Lower leg skin (tissue), 4 donors: ENCODE measurements at regions not wholly inside any gene's neighbourhood (a gene's known extent, or its start where the extent isn't known, plus 50 kb on each side); places are given as distances from the start of the nearest gene placed in this dataset.

Experiments used
- DNase-seq, 2 donors: peaks; one replicate each; pipeline ENCODE4 v3.0.0-alpha.2; 2019; ENCODE audit warnings: low spot score in 2 of 2
- H3K4me3 ChIP-seq: fragments of 200-600 bp; sonication (generic); 2 replicates; pipeline ENCODE4 v1.5.1; 2017; ENCODE audit warnings: mild to moderate bottlenecking, low read depth; ENCODE audit not compliant: poor library complexity, severe bottlenecking
- CTCF ChIP-seq, 3 donors: fragments of 450-650 bp; IDR thresholded peaks; one replicate each; pipeline ENCODE4 v1.5.1; 2016; ENCODE audit warnings: antibody characterized with exemption in 3 of 3, mild to moderate bottlenecking in 3 of 3, moderate library complexity in 2 of 3
- POLR2A ChIP-seq, 2 donors: fragments of 450-650 bp; IDR thresholded peaks; one replicate each; pipeline ENCODE4 v1.6.1; 2016 to 2017; ENCODE audit warnings: antibody characterized with exemption in 2 of 2, mild to moderate bottlenecking in 1 of 2, moderate library complexity in 1 of 2
- WGBS, 2 donors: methylation state at CpG; one replicate each; pipeline ENCODE4 v1.1.5; 2018; 5-methylcytosine and 5-hydroxymethylcytosine counted together
- intact Hi-C: fragments of 100-400 bp; cut with DNase I; formaldehyde crosslinking; loops from one replicate; pipeline ENCODE4 v1.15.0; 2023; ENCODE audit warnings: low total_unique reads

DNA sequence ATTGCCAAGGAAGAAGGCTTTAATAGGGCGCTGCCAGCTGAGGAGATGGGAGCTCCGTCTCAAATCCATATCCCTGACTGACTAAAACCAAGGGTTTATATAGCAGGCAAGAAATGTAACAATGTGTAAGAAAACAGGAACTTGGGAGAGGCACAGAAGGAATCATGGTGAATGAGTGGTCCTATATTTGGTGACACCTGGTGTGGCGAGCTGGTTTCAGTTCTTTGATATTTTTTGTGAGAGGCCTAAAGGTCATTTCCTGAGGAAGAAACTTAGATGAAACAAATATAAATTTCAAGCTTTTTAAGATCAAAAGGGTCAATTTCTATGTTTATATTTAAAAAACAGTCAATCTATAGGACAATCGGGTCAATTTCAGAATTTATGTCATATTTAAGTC lies 826.3 kb downstream of the SLITRK6 start:
- TF ChIP-seq CTCF (IDR thresholded peaks at IDR 0.05) (no peak), POLR2A (IDR thresholded peaks at IDR 0.05) (no peak)
- DNase-seq = no peak
- 94 to 95% methylated on average over 4 of the region's 4 CpGs for WGBS, 2 donors
- no peak overlapping the region for H3K4me3 ChIP-seq
- intact Hi-C loops = loop anchor here (10.0 kb wide), 1 partner anchor 302 kb away; no protein-coding TSS in a partner anchor

- 54 to 80% methylated on average over 1 of the region's 1 CpG for WGBS, 2 donors
- no peak for DNase-seq
- intact Hi-C loops = no loop called here
- TF ChIP-seq POLR2A (IDR thresholded peaks at IDR 0.05) (no peak), CTCF (IDR thresholded peaks at IDR 0.05) (no peak)
- no peak overlapping the region for H3K4me3 ChIP-seq
These were observed 836.4 kb downstream of the SLITRK6 start for GRCh38 chr13:84962849-84963248.

GRCh38 chr13:84962141-84962750 lies 837.0 kb downstream of the SLITRK6 start:
- intact Hi-C loops = no loop called here
- TF ChIP-seq CTCF (IDR thresholded peaks at IDR 0.05) = no peak
- no peak for TF ChIP-seq POLR2A (IDR thresholded peaks at IDR 0.05)
- no peak for DNase-seq
- WGBS, 2 donors = 73 to 89% methylated on average over 9 to 11 of the region's 12 CpGs
- H3K4me3 ChIP-seq = no peak overlapping the region

DNA sequence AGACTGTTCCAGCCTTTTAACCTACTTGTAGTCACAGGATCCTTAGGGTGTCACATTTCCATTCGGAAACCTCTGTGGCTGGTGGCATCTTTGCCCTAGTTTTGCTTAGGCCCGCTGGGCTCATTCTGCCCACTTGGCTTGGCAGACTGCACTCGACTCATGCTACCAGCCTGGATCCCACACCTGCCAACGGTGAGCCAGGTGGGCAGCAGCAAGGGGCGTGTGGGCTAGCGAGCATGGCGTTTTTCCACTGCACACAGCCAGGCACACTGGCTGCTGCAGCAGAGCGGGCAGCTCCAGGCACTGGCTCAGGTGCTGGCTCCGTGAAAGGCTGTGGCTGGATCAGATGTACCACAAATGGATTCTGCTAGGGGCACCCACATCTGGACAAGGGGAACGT lies 838.2 kb downstream of the SLITRK6 start:
- DNase-seq = no peak
- WGBS, 2 donors = 93 to 97% methylated on average over 10 of the region's 10 CpGs
- TF ChIP-seq POLR2A (IDR thresholded peaks at IDR 0.05) (no peak), CTCF (IDR thresholded peaks at IDR 0.05) (no peak)
- no peak overlapping the region for H3K4me3 ChIP-seq
- intact Hi-C loops = no loop called here

DNA sequence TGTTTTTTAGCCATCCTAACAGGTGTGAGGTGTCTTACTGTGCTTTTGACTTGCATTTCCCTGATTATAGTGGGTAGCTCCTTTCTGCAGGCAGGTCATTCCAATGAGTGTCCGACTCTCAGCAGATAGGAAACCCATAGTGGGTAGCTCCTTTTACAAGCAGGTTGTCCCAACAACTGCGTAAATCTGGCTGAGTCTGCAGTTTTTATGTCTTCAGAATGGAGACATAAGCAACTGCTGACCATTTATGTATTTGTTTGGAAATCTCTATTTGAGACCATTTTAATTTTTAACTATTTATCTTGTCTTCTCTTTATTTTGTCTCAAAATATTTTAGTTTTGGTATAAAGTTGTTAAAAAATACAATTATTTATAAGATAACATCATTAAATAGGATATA lies 839.4 kb downstream of the SLITRK6 start:
- no peak overlapping the region for H3K4me3 ChIP-seq
- 65 to 70% methylated on average over 2 of the region's 2 CpGs for WGBS, 2 donors
- intact Hi-C loops = no loop called here
- TF ChIP-seq POLR2A (IDR thresholded peaks at IDR 0.05) (no peak), CTCF (IDR thresholded peaks at IDR 0.05) (no peak)
- DNase-seq = no peak

- no peak for DNase-seq
- TF ChIP-seq POLR2A (IDR thresholded peaks at IDR 0.05) (no peak), CTCF (IDR thresholded peaks at IDR 0.05) (no peak)
- no peak overlapping the region for H3K4me3 ChIP-seq
- 76 to 78% methylated on average over 1 of the region's 1 CpG for WGBS, 2 donors
- intact Hi-C loops = no loop called here
These were observed 844.6 kb downstream of the SLITRK6 start for GRCh38 chr13:84954636-84955035.
